VCaP (cell line): ENCODE measurements at regions not wholly inside any gene's neighbourhood (a gene's known extent, or its start where the extent isn't known, plus 50 kb on each side); places are given as distances from the start of the nearest gene placed in this dataset.

Source experiments
- H3K27ac ChIP-seq: fragments of 450-650 bp; 2 replicates; pipeline ENCODE4 v1.5.1; 2017
- CTCF ChIP-seq: fragments of 450-650 bp; conservative IDR thresholded peaks from 2 replicates; pipeline ENCODE4 v1.5.1; 2017; ENCODE audit warnings: mild to moderate bottlenecking, moderate library complexity

- H3K27ac ChIP-seq, result no peak overlapping the region
- TF ChIP-seq CTCF, result no peak
Measured at GRCh38 chr6:71642793-71643192, 243.6 kb upstream of the RIMS1 start.

GRCh38 chr6:71645299-71645698 is 241.1 kb upstream of the RIMS1 start:
- no peak for TF ChIP-seq CTCF
- H3K27ac ChIP-seq, result no peak overlapping the region

- H3K27ac ChIP-seq, result no peak overlapping the region
- TF ChIP-seq CTCF, result no peak
Measured at GRCh38 chr6:71649915-71650314, 236.4 kb upstream of the RIMS1 start.

GRCh38 chr6:71651636-71652035 is 234.7 kb upstream of the RIMS1 start:
- no peak overlapping the region for H3K27ac ChIP-seq
- TF ChIP-seq CTCF, result no peak

DNA sequence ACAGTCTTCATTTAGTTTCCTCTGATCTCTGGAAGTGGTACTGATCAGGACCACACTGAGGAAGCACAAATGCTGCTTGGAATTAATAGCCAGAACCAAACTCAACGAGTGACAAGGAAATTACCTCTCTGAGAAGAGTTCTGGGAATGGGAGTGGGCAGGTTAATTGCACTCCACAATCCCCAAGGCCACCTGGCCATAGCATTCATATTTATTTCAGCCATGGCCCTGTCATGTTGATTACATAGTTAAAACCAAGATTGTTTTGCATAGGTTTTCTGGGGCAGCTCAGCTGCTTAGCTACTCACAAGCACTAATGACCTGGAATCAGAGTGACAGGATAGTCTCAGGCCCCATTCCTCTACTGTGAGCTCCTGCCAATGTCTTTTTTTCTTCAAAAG is 230.2 kb upstream of the RIMS1 start:
- H3K27ac ChIP-seq, result no peak overlapping the region
- no peak for TF ChIP-seq CTCF

- no peak for TF ChIP-seq CTCF
Measured at GRCh38 chr6:71665931-71666330, 220.4 kb upstream of the RIMS1 start.

GRCh38 chr6:71672876-71673275 is 213.5 kb upstream of the RIMS1 start:
- no peak for TF ChIP-seq CTCF
- H3K27ac ChIP-seq, result no peak overlapping the region

More at GRCh38 chr6:71665931-71666330, 220.4 kb upstream of the RIMS1 start:
- H3K27ac ChIP-seq, result no peak overlapping the region

- TF ChIP-seq CTCF, result no peak
- no peak overlapping the region for H3K27ac ChIP-seq
Measured at GRCh38 chr6:71675386-71675785, 211.0 kb upstream of the RIMS1 start.
